ENCODE measurements at regions not wholly inside any gene's neighbourhood (a gene's known extent, or its start where the extent isn't known, plus 50 kb on each side); places are given as distances from the start of the nearest gene placed in this dataset.
A peak's percentile ranks its signal among the peaks of the same experiment; 100 is the strongest.

DNA sequence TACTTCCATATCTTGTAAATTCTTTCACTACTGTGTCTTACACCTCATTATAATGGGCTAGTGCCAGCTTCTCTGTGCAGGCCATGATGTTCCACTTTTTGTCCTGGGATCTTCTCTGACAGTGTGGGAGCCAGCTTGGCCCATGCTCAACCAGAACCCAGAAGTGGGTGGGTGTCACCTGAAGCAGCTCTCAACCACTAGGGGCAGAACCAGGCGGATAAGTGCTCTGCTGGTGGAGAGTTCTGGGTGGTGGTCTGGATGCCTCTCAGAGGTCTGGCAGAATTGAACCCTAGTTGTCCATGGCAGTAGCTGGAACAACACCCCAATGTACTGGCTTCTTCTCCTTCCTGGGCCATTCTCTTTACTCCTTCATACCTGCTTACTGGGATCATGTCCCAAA, 254.1 kb upstream of the N4BP1 start:
- TF ChIP-seq, protein P1, sequence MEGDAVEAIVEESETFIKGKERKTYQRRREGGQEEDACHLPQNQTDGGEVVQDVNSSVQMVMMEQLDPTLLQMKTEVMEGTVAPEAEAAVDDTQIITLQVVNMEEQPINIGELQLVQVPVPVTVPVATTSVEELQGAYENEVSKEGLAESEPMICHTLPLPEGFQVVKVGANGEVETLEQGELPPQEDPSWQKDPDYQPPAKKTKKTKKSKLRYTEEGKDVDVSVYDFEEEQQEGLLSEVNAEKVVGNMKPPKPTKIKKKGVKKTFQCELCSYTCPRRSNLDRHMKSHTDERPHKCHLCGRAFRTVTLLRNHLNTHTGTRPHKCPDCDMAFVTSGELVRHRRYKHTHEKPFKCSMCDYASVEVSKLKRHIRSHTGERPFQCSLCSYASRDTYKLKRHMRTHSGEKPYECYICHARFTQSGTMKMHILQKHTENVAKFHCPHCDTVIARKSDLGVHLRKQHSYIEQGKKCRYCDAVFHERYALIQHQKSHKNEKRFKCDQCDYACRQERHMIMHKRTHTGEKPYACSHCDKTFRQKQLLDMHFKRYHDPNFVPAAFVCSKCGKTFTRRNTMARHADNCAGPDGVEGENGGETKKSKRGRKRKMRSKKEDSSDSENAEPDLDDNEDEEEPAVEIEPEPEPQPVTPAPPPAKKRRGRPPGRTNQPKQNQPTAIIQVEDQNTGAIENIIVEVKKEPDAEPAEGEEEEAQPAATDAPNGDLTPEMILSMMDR (IDR thresholded peaks at IDR 0.05; ENCODE audit: low read depth, low read length, poor library complexity, severe bottlenecking), result peak; percentile 16
- no peak for TF ChIP-seq EZH2phosphoT487 (IDR thresholded peaks at IDR 0.05; ENCODE audit: borderline replicate concordance, low read length)
